HFF-Myc (cell line): ENCODE measurements at regions not wholly inside any gene's neighbourhood (a gene's known extent, or its start where the extent isn't known, plus 50 kb on each side); places are given as distances from the start of the nearest gene placed in this dataset.

Experiments
- DNase-seq: peaks from one replicate; pipeline ENCODE4 v3.0.0-alpha.2; 2011; ENCODE audit warnings: low read depth; ENCODE audit errors: extremely low read depth
- H3K4me3 ChIP-seq: replicated peaks from 2 replicates; pipeline ENCODE4 v1.5.1; 2011; ENCODE audit warnings: low read depth, mild to moderate bottlenecking, control low read depth, low read length
- CTCF ChIP-seq: IDR thresholded peaks from 2 replicates; pipeline ENCODE4 v1.5.1; 2012; ENCODE audit warnings: mild to moderate bottlenecking, low read depth, low read length, control low read depth; ENCODE audit errors: missing control alignments

GRCh38 chr5:154631141-154631540 lies 124.0 kb upstream of the LARP1 start:
- TF ChIP-seq CTCF = no peak
- no peak for DNase-seq
- H3K4me3 ChIP-seq = no peak overlapping the region

GRCh38 chr5:154630410-154630809 lies 124.8 kb upstream of the LARP1 start:
- H3K4me3 ChIP-seq = no peak overlapping the region
- no peak for DNase-seq
- no peak for TF ChIP-seq CTCF

DNA sequence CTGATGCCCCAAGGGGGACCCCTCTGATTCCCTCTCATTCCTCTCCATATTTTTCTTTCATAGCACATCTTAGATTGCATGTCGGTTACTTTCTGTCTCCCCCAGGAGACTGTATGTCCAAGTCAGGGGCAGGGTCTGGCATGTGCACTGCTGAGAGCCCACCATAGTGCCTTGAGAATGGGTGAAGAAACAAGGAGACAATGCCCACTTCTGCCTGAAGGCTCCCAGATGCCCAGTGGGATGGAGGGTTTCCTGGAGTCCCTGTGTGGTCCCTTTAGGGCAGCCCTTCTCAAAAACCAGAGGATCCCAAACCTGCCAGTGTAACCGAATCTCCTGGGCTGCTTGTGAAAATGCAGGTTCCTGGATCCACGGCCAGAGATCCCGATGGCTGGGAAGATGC lies 126.5 kb upstream of the LARP1 start:
- no peak for DNase-seq
- 0 out of 2 replicates have a peak overlapping the region, but pooled peaks have one; percentile 8 for H3K4me3 ChIP-seq
- TF ChIP-seq CTCF = no peak

GRCh38 chr5:154627698-154628678 lies 127.2 kb upstream of the LARP1 start:
- H3K4me3 ChIP-seq = 0 out of 2 replicates have a peak overlapping the region, but pooled peaks have one; percentile 8
- TF ChIP-seq CTCF = no peak
- peak; percentile 98 for DNase-seq

DNA sequence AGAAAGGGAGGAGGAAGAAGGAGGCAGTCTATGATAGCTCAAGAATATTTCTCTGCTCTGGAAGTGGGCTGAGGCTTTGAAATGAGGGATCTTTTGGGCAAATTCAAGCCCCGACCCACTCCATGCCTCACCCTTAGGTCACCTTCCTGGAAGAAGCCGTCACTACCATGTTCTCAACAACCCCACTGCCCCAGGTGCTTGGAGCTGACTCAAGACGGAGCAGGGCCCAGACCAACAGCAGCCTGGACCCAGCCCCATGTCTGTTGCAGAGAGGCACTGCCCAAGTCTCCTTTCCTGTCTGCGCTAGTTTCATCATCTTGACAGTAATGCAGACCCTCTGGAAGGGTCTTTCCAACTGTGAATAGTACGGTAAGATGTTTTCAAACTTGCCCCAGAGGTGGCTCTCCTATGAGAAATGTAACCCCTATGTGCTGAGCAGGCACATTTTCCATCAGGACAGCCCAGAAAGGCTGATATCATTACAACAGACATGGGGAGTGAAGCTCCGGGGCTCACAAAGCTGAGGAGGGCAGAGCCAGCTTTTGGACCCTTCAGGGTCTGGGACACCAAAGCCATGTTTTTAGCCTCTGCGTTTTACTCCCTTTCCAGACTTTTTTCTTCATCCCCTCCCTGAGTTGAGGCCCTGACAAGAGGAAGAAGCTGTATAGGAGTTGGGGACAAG lies 128.2 kb upstream of the LARP1 start:
- H3K4me3 ChIP-seq = no peak overlapping the region
- peak; percentile 5 for DNase-seq

DNA sequence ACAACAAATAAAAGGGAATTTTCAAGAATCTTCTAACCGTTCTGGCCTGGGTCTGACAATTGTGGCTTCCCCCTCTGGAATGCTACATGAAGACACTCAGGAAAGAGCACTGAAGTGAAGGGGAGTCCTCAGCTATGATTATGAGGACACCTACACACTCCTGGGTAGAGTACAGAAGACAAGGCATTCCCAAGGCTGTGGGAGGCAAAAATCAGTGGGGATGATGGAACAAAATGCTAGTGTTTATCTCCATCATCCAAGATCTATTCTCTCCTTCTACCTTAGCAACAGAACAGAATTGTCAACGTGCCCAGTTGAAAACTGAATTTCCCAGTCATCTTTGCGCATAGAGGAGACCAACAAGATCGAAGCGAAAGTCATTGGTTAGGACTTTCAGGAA lies 130.1 kb upstream of the LARP1 start:
- H3K4me3 ChIP-seq = no peak overlapping the region
- no peak for DNase-seq
- no peak for TF ChIP-seq CTCF

More for the DNA sequence above, 128.2 kb upstream of the LARP1 start:
- TF ChIP-seq CTCF = no peak
